GM21825 (cell line): ENCODE measurements at regions not wholly inside any gene's neighbourhood (a gene's known extent, or its start where the extent isn't known, plus 50 kb on each side); places are given as distances from the start of the nearest gene placed in this dataset.

Source experiments
- ATAC-seq: cut with Tn5 transposase; IDR thresholded peaks from one replicate; pipeline ENCODE4 v1.9.1; 2021; ENCODE audit warnings: mild to moderate bottlenecking, moderate library complexity; ENCODE audit not compliant: unreplicated experiment

DNA sequence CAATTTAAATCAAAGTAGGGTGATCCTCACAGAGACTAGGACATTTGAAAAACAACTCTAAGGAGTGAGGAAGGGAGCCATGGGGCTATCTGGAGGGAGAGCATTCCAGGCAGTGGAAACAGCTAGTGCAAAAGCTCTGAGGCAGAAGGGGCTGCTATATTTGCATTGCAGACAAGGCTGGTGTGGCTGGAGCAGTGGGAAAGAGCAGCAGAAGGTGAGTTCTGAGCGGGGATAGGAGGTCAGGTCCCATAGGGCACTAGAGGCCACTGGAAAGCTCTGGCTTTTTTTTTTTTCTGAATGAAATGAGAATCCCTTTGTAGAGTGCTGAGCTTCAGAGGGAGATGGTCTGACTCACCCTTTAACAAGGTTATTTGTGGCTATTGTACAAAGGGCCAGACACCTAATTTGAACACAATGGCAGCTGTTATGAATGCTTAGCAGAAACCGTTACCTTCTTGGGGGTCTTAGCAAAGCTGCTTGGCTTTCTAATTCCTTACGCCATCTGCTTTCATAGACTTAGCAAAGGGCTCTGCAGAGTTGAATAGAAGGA, 291.6 kb downstream of the BUD13 start:
- no peak for ATAC-seq

DNA sequence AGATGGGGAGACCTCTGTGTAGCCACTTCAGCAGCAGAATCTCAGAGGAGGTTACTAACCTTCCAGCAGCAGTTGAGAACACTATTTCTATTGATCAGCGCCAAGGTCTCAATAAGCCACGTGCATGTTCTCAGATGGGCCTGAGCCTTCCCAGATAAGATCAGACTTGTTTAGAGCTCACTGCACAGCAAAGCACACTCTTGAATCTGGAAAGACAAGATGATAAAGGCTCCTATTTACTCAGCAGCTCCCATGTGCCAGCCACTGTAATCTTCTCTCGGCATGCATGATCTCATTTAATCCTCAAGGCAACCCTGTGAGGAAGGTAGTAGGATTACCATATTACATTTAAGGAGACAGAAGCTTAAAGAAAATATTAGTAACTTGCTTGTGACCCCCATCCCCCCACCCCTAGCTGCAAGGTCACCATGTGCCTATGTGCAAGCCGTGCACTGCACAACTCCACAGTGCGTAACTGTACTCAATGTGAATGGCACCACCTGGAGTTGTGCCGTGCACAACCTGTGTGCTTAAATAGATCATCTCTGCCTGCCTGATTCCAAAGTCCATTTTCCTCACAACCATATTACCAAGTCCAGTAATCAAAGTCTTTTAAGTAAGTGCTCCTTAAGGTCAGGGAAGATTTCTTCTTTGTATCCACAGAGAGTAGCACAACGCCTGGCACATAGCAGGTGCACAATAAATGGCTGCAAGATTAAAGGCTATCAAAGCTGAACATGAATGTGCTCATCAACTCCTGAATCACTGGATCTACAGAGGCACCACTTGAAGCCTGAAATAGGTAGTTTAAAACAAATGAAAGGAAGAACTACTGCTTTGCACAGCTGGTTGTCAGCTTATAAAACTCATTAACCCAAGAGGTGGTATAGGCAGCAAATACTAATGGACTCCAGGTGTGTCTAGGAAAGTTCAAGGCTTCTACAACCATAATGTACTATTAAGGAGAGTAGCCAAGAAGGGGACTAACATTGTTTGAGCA, 293.8 kb downstream of the BUD13 start:
- ATAC-seq = no peak

DNA sequence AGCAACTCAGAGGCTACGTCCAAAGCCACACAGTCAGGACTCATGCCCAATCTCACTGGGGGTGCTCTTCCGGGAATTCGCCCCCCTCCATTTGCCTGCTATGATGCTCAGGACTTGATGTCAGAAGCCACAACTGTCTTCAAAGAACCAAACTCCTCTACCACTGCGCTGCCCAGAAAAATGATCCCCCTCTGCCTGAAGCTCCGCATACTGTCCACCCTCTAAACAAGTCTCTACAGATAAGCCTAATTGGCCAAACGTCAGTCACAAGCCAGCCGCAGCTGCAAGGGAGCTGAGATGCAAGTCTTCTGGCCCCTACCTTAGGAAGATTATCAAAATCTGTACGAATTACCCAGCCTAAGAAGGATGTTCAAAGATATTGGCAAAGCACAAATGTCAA, 294.6 kb downstream of the BUD13 start:
- ATAC-seq = no peak

- no peak for ATAC-seq
Measured at GRCh38 chr11:116473790-116474346, 298.9 kb downstream of the BUD13 start.

DNA sequence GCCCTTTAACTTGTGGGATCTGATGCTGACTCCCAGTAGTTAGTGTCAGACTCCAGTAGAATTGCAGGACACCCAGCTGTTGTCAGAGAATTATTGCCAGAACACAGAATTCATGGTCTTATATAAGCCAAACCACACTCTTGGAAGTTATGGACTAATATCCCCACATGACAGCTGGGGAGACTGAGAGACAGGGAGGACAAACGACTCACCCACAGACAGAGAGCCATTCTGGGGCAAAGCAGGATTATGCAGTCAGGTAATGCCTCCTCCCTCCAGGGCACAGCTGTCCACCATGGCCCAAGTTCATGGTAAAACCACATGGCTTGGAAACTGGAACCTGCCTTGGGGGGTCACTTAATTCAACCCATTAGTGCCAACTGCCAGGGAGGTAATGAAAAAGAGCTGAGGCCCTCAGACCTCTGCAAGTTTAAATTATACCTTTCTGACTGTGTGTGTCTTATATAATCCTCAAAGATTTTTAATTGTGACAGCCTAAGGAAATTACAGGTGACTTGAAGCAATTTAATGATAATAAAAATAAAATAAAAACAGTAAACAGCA, 299.5 kb downstream of the BUD13 start:
- no peak for ATAC-seq

DNA sequence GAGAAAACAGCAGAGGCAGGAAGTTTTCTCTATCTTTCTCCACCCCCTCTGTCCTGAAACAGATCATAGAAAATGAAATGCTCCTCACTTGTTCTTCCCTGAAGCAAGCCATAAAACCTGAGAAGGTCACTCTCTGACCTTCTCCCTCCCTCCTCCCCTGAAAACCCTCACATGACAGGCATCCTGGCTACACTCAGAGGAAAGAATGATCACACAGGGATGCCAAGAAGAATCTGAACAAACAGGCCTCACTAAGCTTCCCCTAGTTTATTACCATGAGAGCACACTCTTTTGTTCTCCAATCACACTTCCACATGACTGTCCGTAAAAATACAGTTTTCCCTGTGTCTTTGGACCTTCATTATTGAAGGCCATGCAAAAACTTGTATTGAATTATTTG, 300.1 kb downstream of the BUD13 start:
- no peak for ATAC-seq

GRCh38 chr11:116471608-116472256, 301.1 kb downstream of the BUD13 start:
- no peak for ATAC-seq

GRCh38 chr11:116468699-116469098, 304.1 kb downstream of the BUD13 start:
- ATAC-seq = no peak

DNA sequence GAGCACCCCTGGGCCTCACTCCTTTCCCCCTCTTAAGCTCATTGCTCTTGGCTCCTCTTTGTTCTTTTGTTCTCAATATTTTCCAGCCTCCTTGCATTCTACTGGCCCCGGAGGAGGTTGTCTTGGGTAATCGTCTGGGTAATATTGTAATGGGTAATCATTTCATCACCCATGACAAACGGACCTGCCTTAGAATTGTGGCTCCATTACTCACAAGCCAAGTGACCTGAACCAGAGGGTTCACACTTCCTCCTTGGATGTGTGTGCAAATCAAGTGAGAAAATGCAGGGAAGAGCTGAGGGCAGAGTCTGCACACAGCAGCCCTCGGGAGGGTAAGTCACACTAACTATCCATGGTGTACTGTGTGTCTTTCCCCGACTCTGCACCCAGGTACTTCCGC, 305.0 kb downstream of the BUD13 start:
- ATAC-seq = no peak

DNA sequence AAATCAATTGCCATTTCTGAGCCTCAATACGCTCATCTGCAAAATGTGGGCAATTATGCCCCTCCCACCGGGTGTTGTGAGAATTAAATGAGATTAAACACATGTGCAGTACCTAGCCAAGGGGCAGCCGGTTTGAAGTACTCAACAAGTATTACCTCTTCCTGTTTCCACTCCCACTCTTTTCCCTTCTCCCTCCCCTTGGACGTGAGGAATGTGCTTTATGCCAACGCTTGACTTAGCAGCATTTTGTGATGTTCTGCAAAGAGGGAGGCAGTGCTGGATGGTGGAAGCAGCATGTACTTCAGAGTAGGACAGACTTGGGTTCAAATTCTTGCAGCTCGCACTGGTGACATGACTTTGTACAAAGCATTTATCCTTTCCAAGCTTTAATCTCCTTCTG, 306.0 kb downstream of the BUD13 start:
- no peak for ATAC-seq

- ATAC-seq = no peak
Measured at GRCh38 chr11:116466191-116466590, 306.6 kb downstream of the BUD13 start.

DNA sequence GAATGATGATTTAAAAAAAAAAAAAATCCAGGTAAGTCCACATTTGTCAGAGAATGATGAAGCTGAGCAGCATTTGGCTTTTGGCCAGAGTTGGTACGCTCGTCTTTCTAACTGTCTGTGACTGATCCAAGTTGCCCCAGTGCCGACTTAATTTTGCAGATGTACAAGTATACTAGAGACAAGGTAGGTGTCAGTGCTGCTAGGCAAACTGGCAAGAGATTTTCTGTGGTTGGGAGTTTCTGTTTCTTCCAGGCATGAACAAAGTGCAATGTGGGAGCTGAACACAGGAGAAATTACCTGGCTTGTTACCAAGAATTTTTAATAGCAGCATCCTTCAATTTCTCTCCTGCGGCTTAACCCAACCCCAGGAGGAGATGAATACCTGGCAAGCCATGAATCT, 307.7 kb downstream of the BUD13 start:
- no peak for ATAC-seq

DNA sequence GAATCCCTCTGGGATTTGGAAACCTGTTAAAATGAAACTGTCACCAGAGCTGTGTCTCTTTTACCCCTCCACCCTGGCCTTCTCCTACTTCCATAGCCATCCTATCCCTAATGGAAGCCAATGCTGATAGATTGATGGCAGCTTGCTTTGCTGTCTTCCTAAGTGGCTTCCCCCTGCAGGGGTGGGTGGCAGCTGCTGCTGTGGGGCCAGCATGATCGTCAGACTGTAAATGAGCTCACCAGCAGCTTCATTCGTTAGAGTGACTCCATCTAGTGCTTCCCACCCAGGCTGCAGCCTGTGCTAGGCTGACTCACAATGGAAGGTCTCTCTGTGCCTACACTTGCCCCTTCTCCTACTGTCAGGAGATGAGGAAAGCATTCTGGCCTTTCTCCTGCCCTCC, 311.0 kb downstream of the BUD13 start:
- no peak for ATAC-seq

DNA sequence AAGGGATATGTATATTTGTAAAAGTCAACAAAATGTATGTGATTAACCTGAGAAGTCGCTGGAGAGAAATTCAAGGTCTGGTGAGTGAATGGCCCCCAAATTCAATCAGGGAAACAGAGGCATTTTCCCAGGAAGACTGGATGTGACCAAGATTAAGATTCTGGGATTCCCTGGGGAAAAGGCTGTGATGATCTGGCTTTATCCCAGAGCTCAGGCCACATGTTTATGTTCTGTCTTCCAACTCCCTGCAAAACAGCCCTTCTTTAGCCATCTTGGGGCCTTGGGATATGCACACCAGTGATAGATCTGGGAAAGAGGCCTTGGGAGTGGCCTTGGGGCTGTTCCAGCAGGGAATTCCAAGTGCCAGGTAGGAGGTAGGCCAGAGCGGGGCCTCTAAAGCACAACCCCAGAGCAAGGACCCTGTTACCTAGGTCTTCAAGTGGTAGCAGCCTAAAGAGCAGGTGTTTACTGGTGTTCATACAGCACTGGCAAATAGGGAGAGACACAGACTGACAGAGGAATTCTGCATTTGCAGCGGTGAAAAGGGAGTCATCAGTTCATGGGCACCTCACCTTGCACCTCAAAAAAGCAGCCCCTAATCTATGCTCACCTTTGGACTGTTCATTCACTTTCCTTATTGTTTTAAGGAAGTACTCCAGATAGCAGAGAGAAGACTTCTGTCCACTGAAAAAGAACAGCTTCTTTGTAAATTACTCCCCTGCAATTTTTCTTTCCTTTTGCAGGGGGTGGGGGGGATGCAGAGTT, 312.4 kb downstream of the BUD13 start:
- no peak for ATAC-seq

DNA sequence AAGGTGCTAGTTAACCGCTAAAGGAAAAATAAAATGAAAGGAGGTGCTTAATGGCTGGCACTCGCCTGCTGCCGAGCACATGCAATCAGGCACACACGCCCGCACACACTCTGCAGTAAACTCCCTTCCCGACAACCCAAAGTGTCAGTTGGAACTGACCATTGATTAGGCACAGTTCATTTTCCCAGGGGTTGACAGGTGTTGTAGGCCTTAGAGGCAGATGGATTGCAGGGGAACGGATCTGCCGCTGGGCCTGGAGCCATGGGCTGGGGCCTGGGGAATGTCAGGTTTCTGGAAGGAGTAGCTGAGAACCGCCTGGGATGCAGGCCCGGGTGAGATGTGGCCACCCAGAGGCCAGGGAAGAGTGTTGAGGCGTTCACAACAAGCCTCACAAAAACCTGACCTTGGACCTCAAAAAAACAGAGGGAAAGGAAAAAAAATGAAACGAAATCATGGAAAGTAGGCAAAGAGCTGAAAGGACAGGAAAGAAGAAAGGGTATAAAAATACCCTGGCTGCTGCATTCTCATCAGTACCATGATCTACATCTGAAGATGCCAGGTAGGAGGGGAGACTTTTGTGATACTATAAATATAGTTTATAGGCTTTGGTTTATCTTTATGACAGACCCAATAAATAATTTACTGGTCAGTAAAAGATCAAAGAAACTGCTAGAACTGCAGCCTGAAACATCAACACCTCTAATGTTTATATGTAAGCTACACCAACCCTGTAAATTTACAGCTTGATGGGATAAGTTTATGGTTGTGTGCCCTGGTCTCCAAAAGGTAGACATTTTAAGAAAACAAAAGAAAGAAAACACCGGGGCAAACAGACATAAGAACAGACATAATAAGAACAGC, 313.4 kb downstream of the BUD13 start:
- no peak for ATAC-seq

DNA sequence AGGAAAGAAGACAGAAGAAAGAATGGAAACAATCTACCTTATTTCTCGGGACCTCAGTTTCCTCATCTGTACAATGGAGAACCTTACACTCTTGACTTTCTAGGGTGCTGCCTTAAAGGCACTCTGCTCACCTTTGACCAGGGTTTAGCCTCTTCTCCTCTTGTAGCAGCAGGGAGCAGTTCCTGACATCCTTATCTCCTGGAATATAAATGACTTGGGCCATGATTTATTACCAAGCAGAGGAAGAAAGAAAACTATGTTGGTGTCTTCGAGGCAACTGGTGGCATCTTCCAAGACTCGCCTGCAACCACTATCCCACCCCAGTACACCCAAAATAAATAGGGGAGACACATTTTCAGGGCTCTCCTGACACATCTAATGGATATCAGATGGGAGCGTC, 314.2 kb downstream of the BUD13 start:
- no peak for ATAC-seq

- ATAC-seq = no peak
Measured at GRCh38 chr11:116457336-116458007, 315.3 kb downstream of the BUD13 start.

DNA sequence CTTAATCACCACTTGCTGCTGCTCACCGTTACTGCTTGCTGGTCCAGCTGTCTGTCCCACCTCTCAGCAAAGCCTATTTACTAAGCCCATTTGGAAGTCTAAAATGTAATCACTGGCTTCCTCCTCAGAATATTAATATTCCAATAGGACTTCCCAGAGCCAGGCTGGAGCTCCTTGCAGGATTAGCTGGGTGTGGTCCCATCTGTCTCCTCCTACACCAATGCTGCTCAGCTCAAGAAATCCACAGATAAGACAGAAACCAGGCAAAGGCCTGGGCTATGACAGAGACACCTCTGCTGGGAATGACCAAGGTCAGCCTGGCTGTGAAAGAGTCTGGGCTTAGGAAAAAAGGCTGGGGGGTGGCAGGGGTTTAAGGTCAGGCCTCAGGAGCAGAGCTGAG, 317.8 kb downstream of the BUD13 start:
- ATAC-seq = no peak

DNA sequence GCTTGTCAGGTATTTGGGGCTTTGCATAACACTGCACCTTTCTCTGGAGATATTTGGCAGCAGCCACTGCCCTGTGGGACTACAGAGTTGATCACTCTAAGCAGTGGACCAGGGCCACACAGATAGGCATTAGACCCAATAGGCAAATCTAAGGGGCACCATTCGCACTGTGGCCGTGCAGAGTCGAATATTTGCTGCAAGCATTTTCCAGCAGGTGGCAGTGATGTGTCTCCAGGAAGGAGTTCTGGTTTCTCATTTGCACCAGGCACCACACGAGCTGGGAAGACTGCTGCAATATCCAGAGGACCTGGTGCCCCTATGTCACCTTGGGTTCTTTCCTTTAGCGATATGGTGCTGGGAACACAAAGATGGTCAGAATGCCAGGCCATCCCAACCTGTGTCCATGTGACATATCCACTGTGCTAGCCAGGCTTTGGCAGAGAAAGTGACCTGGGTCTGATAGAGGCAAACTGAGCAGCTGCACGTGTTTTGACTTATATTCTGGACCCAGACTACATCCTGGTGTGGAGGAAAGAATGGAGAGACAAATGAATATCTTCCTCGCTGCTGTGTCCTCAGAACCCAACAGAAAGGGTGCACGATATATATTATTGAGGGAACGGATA, 318.7 kb downstream of the BUD13 start:
- no peak for ATAC-seq
